DND-41 (cell line): ENCODE measurements at regions not wholly inside any gene's neighbourhood (a gene's known extent, or its start where the extent isn't known, plus 50 kb on each side); places are given as distances from the start of the nearest gene placed in this dataset.

ENCODE experiments used
- CTCF ChIP-seq: IDR thresholded peaks from 2 replicates; pipeline ENCODE4 v1.5.1; 2012; ENCODE audit warnings: borderline replicate concordance, low read length, moderate library complexity, mild to moderate bottlenecking; ENCODE audit not compliant: poor library complexity, severe bottlenecking; ENCODE audit errors: extremely low read depth
- EZH2 ChIP-seq: IDR thresholded peaks from 3 replicates; pipeline ENCODE4 v1.6.1; 2012; ENCODE audit warnings: borderline replicate concordance, low read depth, mild to moderate bottlenecking, moderate library complexity, low read length, inconsistent platforms; ENCODE audit not compliant: severe bottlenecking

- TF ChIP-seq CTCF (no peak), EZH2 (no peak)
Measured at GRCh38 chr22:27260087-27260698, 541.4 kb downstream of the MN1 start.
